ENCODE measurements at regions not wholly inside any gene's neighbourhood (a gene's known extent, or its start where the extent isn't known, plus 50 kb on each side); places are given as distances from the start of the nearest gene placed in this dataset.

GRCh38 chr15:97840501-97840900, 120.0 kb upstream of the ARRDC4 start:
- Mint-ChIP-seq H3K36me3 (no peaks in the 10 kb centered on the region), H3K27me3 (no peaks in the 10 kb centered on the region), H3K27ac (no peak overlapping the region), H3K4me1 (no peaks in the 10 kb centered on the region), H3K9me3 (ENCODE audit: low read depth) (peaks cover 8% of the 10 kb centered on the region), H3K4me3 (no peak overlapping the region)
- DNase-seq (no peak), ATAC-seq (no peak)
- CTCF ChIA-PET: no interaction called here

DNA sequence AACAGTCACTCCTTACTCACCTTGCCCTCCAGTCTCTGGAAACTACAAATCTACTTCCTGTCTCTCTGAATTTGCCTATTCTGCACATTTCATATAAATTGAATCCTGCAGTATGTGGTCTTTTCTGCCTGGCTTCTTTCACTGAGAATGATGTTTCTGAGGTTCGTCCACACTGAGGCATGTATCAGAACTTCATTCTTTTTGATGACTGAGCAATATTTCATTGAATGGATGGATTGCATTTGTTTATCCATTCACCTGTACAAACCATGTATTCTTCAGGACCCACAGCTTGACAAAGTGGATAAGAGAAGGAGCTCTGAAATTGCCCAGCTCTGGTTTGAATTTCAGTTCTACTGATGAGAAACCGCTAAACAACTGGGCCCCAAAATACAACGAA, 118.9 kb upstream of the ARRDC4 start:
- Mint-ChIP-seq H3K9me3 (ENCODE audit: low read depth) (peaks cover 3% of the 10 kb centered on the region), H3K27me3 (no peaks in the 10 kb centered on the region), H3K4me3 (no peak overlapping the region), H3K27ac (no peak overlapping the region), H3K36me3 (no peaks in the 10 kb centered on the region), H3K4me1 (no peaks in the 10 kb centered on the region)
- DNase-seq (no peak), ATAC-seq (no peak)
- CTCF ChIA-PET: no interaction called here

DNA sequence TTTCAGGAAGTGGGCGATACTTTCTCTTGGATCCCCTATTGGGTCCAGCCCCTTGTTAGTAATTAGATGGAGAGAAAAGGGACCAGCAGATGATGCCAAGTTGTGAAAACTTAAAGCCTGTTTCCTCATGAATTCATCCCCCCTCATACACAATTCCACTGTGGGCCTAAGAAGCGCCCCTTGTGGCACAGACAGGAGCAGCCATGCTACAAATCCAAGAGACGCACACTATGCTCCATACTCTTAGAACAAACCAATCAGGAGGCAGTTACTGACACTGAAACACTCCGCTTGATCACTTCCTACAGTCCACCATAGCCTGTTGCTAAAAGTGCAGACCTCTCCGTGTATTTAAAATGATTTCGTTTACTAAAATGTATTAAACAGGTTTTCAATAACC, 111.3 kb upstream of the ARRDC4 start:
- Mint-ChIP-seq H3K36me3 (no peaks in the 10 kb centered on the region), H3K27me3 (no peaks in the 10 kb centered on the region)

GRCh38 chr15:97858296-97858695, 102.2 kb upstream of the ARRDC4 start:
- Mint-ChIP-seq H3K27ac (no peak overlapping the region), H3K4me3 (no peak overlapping the region), H3K27me3 (no peaks in the 10 kb centered on the region), H3K4me1 (no peaks in the 10 kb centered on the region), H3K36me3 (no peaks in the 10 kb centered on the region), H3K9me3 (ENCODE audit: low read depth) (peaks cover 13% of the 10 kb centered on the region)
- DNase-seq (no peak), ATAC-seq (no peak)
- CTCF ChIA-PET: no interaction called here

More for the DNA sequence above, 111.3 kb upstream of the ARRDC4 start:
- no peaks in the 10 kb centered on the region for H3K4me1 Mint-ChIP-seq
- no peak overlapping the region for H3K27ac Mint-ChIP-seq
- DNase-seq (no peak), ATAC-seq (no peak)
- H3K9me3 Mint-ChIP-seq (ENCODE audit: low read depth): peaks cover 8% of the 10 kb centered on the region
- no peak overlapping the region for H3K4me3 Mint-ChIP-seq
- CTCF ChIA-PET: no interaction called here

DNA sequence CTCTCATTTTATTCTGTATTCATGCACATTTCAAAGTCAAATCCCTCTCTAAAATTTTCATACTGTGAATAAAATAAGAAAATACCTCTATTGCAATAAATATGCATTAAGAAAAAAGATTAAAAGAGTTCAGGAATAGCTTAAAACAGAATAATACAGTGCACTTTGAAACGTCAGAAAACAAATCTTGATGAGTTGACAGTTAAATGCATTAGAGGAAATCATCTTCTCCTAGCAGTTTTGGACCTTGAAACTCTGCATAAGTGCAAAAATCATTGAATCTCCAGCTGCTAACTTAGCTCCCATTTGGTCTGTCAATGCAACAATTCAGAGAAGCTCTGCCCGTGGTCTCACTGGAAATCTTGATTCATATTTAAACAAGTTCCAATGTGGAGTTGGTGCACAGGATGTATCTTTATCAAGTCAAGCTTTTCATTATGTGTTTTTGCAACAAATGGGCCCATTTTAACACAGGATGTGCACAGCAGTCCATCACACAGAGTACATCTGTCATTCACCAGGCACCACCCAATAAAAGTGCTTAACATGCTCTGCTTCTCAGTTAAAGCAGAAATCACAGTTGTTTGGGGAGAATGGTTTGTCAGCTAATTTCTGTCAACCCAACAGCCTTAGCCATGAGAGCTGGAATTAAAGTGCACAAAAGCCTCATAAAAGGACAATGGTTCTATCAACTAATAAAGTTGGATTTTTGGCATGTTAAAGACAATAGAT, 98.8 kb upstream of the ARRDC4 start:
- Mint-ChIP-seq H3K27ac (no peak overlapping the region), H3K4me3 (no peak overlapping the region), H3K4me1 (no peaks in the 10 kb centered on the region), H3K36me3 (no peaks in the 10 kb centered on the region), H3K27me3 (no peaks in the 10 kb centered on the region), H3K9me3 (ENCODE audit: low read depth) (peaks cover 10% of the 10 kb centered on the region)
- CTCF ChIA-PET: interaction anchor here (0.6 kb wide), 1 partner anchor 15 kb away, joined by 3 read pairs; no protein-coding TSS in a partner anchor
- no peak for ATAC-seq
- no peak for DNase-seq

- peaks cover 5% of the 10 kb centered on the region for H3K9me3 Mint-ChIP-seq (ENCODE audit: low read depth)
- no peak overlapping the region for H3K27ac Mint-ChIP-seq
- no peak overlapping the region for H3K4me3 Mint-ChIP-seq
- no peaks in the 10 kb centered on the region for H3K27me3 Mint-ChIP-seq
- CTCF ChIA-PET: no interaction called here
- no peaks in the 10 kb centered on the region for H3K36me3 Mint-ChIP-seq
- ATAC-seq (no peak), DNase-seq (no peak)
- no peaks in the 10 kb centered on the region for H3K4me1 Mint-ChIP-seq
Measured at GRCh38 chr15:97866959-97867358, 93.5 kb upstream of the ARRDC4 start.

DNA sequence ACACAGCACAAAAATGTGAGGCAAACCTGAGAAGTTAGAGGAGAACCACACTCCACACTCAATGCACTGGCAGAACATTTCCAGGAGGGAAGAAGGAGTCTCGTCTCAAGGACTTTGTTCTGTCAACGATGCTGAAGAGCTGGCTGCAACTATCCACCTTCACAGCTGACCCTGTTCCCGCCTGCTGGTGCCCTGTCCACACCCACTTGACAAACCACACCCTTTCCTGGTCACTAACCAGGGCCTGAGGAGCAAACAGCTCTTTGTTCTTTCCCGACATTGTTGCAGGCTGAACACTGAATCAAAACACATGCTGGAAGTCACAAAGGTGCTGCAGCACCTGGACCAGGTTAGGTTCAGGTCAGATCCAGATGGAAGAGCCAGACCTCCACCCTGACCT, 92.6 kb upstream of the ARRDC4 start:
- H3K9me3 Mint-ChIP-seq (ENCODE audit: low read depth): peaks cover 6% of the 10 kb centered on the region
- H3K27me3 Mint-ChIP-seq: no peaks in the 10 kb centered on the region
- H3K27ac Mint-ChIP-seq: no peak overlapping the region
- no peak overlapping the region for H3K4me3 Mint-ChIP-seq
- no peak for DNase-seq
- no peaks in the 10 kb centered on the region for H3K4me1 Mint-ChIP-seq
- H3K36me3 Mint-ChIP-seq: no peaks in the 10 kb centered on the region
- CTCF ChIA-PET: no interaction called here
- ATAC-seq: no peak

DNA sequence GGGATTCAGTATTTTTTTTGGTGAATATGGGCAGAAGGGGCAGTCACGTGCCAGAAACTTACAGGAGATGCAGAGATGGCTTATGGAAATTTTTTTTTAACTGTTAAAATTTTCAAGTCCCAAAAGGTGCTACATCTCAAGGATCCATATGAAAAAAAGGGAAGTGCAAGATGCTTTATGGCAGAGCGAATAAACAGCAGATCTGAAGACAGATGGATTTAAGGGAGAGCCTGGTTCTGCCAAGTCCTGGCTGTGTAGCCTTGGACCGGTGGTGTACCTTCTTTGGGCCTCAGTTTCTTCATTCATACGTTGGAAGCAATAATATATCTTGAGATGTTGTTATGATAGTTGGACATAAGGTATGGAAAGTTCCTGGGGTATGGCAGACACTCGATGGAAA, 91.5 kb upstream of the ARRDC4 start:
- ATAC-seq (no peak), DNase-seq (no peak)
- Mint-ChIP-seq H3K36me3 (no peaks in the 10 kb centered on the region), H3K4me3 (no peak overlapping the region), H3K9me3 (ENCODE audit: low read depth) (peaks cover 6% of the 10 kb centered on the region), H3K4me1 (no peaks in the 10 kb centered on the region), H3K27ac (no peak overlapping the region), H3K27me3 (no peaks in the 10 kb centered on the region)
- CTCF ChIA-PET: no interaction called here

DNA sequence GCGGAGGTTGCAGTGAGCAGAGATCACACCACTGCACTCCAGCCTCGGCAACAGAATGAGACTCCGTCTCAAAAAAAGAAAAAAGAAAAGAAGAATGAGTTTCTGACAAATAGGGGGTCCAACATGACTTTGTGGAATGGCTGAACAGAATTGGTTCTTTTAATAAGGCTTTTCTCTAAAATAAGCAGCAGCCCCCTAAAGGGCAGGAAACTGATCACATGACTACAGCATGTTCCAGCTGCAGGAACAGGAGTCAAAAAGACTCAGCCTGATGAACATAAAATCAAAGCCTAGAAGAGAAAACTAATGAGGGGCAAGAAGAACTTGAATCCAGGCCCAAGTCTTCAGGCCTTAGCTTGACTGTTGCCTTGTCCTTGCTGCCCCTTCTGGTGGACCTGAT, 89.7 kb upstream of the ARRDC4 start:
- ATAC-seq: no peak

DNA sequence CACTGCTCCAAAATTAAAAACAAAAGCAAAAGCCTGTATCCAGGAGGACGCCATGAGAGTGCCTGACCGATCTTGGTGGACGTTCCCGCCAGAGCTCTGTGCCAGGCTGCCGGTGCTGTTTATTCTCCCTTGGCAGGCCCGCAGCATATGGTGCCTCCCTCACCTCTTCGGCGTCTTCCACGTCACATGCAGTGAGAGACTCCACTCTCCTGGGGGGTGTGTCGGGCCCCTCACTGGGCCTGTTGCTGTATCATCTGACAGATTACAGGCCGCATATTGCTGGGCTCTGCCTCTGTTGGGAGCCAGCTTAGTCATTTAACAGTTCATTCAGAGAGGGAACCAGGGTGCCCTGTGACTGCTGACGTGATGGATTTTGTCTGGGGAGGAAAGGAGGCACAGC, 86.4 kb upstream of the ARRDC4 start:
- no peaks in the 10 kb centered on the region for H3K4me1 Mint-ChIP-seq
- H3K27ac Mint-ChIP-seq: no peak overlapping the region
- CTCF ChIA-PET: no interaction called here
- no peak overlapping the region for H3K4me3 Mint-ChIP-seq
- ATAC-seq (no peak), DNase-seq (no peak)
- H3K27me3 Mint-ChIP-seq: no peaks in the 10 kb centered on the region
- no peaks in the 10 kb centered on the region for H3K36me3 Mint-ChIP-seq
- peaks cover 8% of the 10 kb centered on the region for H3K9me3 Mint-ChIP-seq (ENCODE audit: low read depth)

More for the DNA sequence above, 89.7 kb upstream of the ARRDC4 start:
- Mint-ChIP-seq H3K9me3 (ENCODE audit: low read depth) (peaks cover 6% of the 10 kb centered on the region), H3K4me3 (no peak overlapping the region), H3K27me3 (no peaks in the 10 kb centered on the region), H3K27ac (no peak overlapping the region), H3K36me3 (no peaks in the 10 kb centered on the region), H3K4me1 (no peaks in the 10 kb centered on the region)
- CTCF ChIA-PET: no interaction called here
- no peak for DNase-seq

DNA sequence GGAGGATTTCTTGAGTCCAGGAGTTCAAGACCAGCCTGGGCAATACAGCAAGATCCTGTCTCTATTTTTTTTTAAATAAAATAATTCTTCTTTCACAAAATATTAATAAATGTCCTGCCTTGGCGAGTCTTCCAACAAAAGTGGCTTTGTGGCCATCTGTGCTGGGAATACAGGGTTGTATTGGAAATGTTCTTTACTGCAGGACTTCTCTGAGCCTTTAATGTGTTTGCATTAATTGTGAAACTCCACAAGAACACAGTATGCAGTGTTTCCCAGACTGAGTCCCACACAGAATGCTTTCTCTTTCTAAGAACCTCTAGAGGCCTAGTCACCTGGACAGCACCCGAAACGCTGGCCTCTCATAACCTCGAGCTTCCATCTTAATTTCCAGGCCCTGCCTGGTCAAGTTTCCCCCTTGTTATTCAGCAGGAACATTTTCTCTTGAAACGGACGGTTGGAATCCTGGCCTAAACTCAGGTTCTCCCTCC, 85.4 kb upstream of the ARRDC4 start:
- no peak overlapping the region for H3K27ac Mint-ChIP-seq
- no peaks in the 10 kb centered on the region for H3K27me3 Mint-ChIP-seq
- no peaks in the 10 kb centered on the region for H3K4me1 Mint-ChIP-seq
- H3K36me3 Mint-ChIP-seq: no peaks in the 10 kb centered on the region
- CTCF ChIA-PET: no interaction called here
- no peak for DNase-seq
- peaks cover 8% of the 10 kb centered on the region for H3K9me3 Mint-ChIP-seq (ENCODE audit: low read depth)
- no peak overlapping the region for H3K4me3 Mint-ChIP-seq
- no peak for ATAC-seq

- H3K9me3 Mint-ChIP-seq (ENCODE audit: low read depth): peaks cover 8% of the 10 kb centered on the region
- no peak for ATAC-seq
- CTCF ChIA-PET: no interaction called here
Measured at GRCh38 chr15:97875513-97876280, 84.8 kb upstream of the ARRDC4 start.

GRCh38 chr15:97876281-97876675, 84.2 kb upstream of the ARRDC4 start:
- DNase-seq (no peak), ATAC-seq (no peak)
- Mint-ChIP-seq H3K36me3 (no peaks in the 10 kb centered on the region), H3K4me1 (no peaks in the 10 kb centered on the region), H3K27me3 (no peaks in the 10 kb centered on the region), H3K27ac (no peak overlapping the region), H3K9me3 (ENCODE audit: low read depth) (peaks cover 6% of the 10 kb centered on the region), H3K4me3 (no peak overlapping the region)
- CTCF ChIA-PET: no interaction called here

More at GRCh38 chr15:97875513-97876280, 84.8 kb upstream of the ARRDC4 start:
- no peaks in the 10 kb centered on the region for H3K36me3 Mint-ChIP-seq
- no peaks in the 10 kb centered on the region for H3K4me1 Mint-ChIP-seq
- no peaks in the 10 kb centered on the region for H3K27me3 Mint-ChIP-seq
- DNase-seq: no peak
- H3K27ac Mint-ChIP-seq: no peak overlapping the region
- H3K4me3 Mint-ChIP-seq: no peak overlapping the region

- Mint-ChIP-seq H3K36me3 (no peaks in the 10 kb centered on the region), H3K9me3 (ENCODE audit: low read depth) (peaks cover 2% of the 10 kb centered on the region), H3K4me3 (no peak overlapping the region), H3K4me1 (no peaks in the 10 kb centered on the region), H3K27me3 (no peaks in the 10 kb centered on the region), H3K27ac (no peak overlapping the region)
- ATAC-seq: no peak
- CTCF ChIA-PET: no interaction called here
- no peak for DNase-seq
Measured at GRCh38 chr15:97881346-97881965, 79.0 kb upstream of the ARRDC4 start.

Data from activated CD8-positive, alpha-beta memory T cell treated with anti-CD3 and anti-CD28 coated beads, Interleukin-2, amount 10 ng/mL, durations not matched to agents 7 days and 5 days (primary cell).